ENCODE measurements at regions not wholly inside any gene's neighbourhood (a gene's known extent, or its start where the extent isn't known, plus 50 kb on each side); places are given as distances from the start of the nearest gene placed in this dataset.

DNA sequence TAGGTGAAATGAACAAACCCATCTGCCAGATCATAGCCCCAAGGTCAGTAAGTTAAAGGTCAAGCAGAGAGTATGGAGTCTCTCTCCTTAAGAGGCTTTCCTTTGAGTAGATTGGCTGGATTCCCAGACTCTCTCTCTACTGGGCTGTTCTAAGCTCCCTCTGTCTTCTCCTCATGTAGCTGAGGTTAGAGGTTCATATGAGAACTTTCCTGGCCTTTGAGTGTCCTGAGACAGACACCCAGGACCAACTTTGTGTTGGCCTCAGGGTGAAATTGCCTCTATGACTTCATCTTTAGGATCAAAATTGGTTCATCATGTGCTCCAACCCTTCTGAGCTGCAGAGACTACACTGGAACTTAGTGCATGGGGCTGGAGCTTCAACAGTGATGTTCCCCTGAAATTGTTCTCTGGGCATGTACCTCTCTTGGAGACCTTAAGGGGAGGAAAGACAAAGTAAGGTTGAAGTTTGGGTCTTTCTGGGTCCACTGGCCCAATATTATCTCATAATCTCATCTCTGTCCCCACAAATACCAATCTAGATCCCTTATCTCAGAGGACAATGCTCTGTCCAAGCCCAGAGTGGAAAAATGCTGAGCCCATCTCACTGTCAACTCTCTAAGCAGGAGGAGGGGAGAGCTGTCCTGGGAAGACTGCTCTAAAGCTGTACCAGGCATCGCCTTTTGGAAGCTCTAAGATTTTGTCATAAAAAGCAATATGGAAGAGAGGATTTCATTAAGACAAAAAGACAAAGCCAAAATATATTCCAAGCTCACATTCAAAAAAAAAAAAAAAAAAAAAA, 177.3 kb upstream of the ARL4C start:
- no peak for DNase-seq

GRCh38 chr2:234673501-234673900, 176.6 kb upstream of the ARL4C start:
- no peak for DNase-seq

GRCh38 chr2:234672498-234673150, 175.7 kb upstream of the ARL4C start:
- no peak for DNase-seq

DNA sequence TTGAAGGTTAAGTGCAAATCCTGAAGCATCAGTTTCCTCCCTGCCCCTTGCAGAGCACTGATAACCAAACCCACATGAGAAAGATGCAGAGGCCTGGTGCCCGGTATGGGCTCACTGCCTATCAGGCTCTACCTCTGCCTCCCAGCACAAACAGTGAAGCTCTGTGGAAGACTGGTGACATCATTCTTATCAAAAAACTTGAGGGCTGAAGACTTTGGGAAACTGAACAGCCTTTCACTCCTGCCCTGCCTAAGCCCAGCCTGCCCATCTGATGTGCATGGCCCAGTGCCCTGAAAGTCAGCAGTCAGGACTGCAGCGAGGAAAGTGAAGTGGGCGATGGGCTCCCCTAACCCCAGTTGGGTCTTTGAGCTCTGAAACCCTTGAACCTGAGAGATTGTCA, 174.8 kb upstream of the ARL4C start:
- DNase-seq, result no peak

DNA sequence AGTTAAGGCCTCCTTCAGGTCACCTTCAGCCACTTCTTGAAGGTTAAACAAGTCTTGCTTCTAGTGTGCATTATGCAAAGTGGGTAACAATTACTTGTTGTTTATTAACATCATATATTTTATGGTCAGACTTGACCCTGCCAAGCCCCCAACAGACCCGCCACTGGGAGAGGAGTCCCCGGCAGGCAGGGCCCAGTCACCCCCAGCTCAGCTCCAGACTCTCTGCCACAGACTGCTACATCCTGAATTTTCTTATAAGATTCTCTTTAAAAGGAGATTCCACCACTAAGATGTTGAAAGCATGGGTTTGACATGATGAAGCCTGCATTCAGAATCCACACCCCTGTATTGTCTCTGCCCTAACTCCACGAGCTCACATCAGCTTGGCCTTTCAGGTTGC, 174.3 kb upstream of the ARL4C start:
- DNase-seq, result no peak

DNA sequence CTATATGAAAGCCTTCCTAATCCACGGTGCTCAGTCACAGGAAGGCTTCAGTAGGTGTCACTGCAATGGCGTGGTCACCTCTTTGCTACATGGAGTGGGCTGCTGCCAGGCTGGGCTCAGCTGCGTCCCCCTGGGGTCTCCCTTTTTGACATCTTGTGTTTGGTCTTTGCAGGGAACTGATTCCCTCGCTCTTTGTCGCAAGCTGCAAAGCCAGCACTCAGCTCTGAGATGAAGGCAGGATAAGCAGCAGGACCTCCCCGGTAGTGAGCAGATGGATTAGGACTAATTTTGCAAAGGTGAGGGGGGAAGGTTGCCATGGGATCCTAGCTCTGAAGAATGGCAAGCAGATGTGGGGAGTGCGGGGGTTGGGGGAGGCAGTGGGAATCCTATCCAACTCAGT, 173.9 kb upstream of the ARL4C start:
- no peak for DNase-seq

- no peak for DNase-seq
Measured at GRCh38 chr2:234670052-234670451, 173.2 kb upstream of the ARL4C start.

GRCh38 chr2:234669621-234670020, 172.7 kb upstream of the ARL4C start:
- DNase-seq, result no peak

- DNase-seq, result no peak
Measured at GRCh38 chr2:234669001-234669400, 172.1 kb upstream of the ARL4C start.

DNA sequence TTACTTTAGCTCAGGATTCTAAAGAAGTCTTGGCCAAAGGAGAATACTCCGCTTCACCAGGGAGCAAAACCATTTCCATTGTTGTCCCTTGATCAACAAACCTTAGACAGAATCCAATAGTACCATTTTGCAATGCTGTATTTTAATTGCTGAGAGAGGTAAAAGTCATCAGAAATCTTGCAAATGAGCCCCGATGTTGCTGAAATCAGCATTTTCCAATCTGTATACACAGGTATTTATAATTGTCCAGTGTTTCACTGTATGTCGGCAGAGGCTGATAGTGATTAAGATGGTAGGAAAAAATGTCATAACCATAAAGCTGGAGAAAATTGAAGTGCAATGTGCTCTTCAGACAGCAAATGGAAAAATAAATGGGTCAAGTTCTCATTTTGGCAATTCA, 170.0 kb upstream of the ARL4C start:
- DNase-seq, result no peak

DNA sequence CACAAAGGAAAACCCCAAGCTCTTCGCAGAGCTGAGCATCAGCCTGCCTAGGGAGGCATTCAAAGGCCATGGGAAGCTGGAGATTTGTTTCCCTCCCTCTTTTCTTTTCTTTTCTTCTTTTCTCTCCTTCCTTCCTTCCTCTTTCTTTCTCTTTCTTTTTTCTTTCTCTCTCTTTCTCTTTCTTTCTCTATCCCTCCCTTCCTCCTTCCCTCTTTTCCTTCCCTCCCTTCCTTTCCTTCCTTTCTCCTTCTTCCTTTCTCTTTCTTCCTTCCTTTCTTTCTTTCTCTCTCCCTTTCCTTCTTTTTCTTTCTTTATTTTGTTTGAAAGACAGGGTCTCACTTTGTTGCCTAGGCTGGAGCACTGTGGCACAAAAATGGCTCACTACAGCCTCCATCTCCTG, 168.4 kb upstream of the ARL4C start:
- no peak for DNase-seq

DNA sequence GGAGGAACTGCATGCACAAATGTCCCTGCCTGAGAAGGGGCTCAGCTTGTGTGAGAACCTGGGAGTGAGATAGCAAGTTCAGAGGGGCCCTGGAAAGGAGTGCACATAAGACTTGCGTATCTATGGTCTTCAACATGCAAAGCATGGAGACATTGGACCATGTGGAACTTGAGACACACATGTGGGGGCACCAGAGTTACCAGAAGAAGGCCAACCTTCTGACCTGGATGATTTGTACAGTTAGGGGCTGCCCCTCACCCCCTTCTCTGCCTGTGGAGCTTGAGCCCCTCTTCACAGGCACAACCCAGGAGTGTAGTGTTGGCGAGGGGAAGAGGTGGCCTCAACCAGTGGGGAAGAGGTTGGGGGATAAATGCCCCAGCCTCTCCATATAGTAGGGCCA, 165.0 kb upstream of the ARL4C start:
- no peak for DNase-seq

GRCh38 chr2:234661175-234661574, 164.3 kb upstream of the ARL4C start:
- DNase-seq, result no peak

DNA sequence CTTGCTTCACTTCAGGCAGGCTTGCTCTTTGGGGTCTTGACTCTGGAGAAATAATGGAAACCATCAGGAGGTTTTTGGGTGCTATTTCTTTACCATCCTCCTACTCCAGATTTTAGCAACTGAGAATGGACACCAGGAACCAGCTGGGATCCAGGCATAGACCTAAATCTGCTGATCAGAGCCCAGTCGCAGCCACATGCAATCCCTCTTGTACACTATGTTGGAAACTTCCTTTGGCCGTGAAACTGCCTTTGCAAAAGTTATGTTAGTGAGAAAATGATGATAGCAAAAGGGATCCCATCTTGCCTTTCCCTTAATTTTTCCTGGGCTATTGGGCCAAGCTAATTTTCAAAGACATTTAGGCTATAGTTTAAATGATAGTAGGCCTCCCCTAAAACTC, 158.8 kb upstream of the ARL4C start:
- no peak for DNase-seq

- no peak for DNase-seq
Measured at GRCh38 chr2:234650911-234651310, 154.0 kb upstream of the ARL4C start.

- no peak for DNase-seq
Measured at GRCh38 chr2:234649951-234650350, 153.1 kb upstream of the ARL4C start.

GRCh38 chr2:234643407-234643806, 146.5 kb upstream of the ARL4C start:
- DNase-seq, result no peak

- DNase-seq, result no peak
Measured at GRCh38 chr2:234641086-234641485, 144.2 kb upstream of the ARL4C start.

- no peak for DNase-seq
Measured at GRCh38 chr2:234640657-234641056, 143.8 kb upstream of the ARL4C start.

- DNase-seq, result no peak
Measured at GRCh38 chr2:234638966-234639365, 142.1 kb upstream of the ARL4C start.

GRCh38 chr2:234635284-234635683, 138.4 kb upstream of the ARL4C start:
- DNase-seq, result no peak

GRCh38 chr2:234633581-234634230, 136.8 kb upstream of the ARL4C start:
- DNase-seq, result no peak

GRCh38 chr2:234632527-234633391, 135.9 kb upstream of the ARL4C start:
- DNase-seq, result no peak
